OCI-LY1 (cell line): ENCODE measurements at regions not wholly inside any gene's neighbourhood (a gene's known extent, or its start where the extent isn't known, plus 50 kb on each side); places are given as distances from the start of the nearest gene placed in this dataset.

Experiments used
- EZH2 ChIP-seq: fragments of 200-600 bp; sonication (generic), shearing (Covaris generic); IDR thresholded peaks from 2 replicates; pipeline ENCODE4 v1.8.0; 2017; ENCODE audit warnings: borderline replicate concordance, mixed run types, mild to moderate bottlenecking, antibody characterized with exemption, low read length, moderate library complexity, mixed read lengths
- TF ChIP-seq, protein P1 (sequence below): fragments of 200-600 bp; sonication (generic), shearing (Covaris generic); IDR thresholded peaks from 2 replicates; pipeline ENCODE4 v1.5.1; 2017; ENCODE audit warnings: mild to moderate bottlenecking, antibody characterized with exemption, low read length, moderate library complexity, mixed read lengths

DNA sequence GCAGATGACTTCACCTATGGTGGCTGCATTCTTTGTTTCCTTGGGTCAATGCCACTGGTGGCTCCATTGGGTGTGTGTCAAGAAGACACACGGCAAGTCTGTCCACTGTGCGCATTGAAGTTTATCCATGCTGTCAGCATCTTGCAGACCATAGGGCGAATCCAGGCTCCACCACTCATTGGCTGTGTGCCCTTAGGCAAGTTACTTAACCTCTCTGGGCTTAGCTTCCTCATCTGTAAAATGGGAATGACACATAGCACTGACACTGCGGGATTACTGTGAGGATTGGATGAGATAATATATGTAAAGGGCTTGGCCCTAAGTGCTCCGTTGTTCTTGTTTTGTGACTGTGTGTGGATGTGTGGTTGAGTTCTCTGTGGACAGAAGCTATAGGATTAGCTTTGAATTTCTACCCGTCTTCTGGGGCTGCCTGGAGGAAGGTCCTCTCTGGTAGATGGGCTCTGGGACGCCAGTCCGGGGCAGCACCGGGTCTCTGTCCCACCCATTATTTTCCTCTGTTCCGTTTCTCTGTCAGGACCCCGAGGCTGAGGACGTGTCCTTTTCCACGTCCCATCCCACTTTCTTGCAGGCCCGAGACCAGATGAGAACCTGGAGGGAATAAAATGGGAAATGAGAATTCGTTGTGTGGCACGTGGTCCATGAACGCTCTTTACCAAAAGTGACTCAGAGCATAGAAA, 178.4 kb downstream of the IRF8 start:
- no peak for TF ChIP-seq EZH2
- TF ChIP-seq, protein P1, sequence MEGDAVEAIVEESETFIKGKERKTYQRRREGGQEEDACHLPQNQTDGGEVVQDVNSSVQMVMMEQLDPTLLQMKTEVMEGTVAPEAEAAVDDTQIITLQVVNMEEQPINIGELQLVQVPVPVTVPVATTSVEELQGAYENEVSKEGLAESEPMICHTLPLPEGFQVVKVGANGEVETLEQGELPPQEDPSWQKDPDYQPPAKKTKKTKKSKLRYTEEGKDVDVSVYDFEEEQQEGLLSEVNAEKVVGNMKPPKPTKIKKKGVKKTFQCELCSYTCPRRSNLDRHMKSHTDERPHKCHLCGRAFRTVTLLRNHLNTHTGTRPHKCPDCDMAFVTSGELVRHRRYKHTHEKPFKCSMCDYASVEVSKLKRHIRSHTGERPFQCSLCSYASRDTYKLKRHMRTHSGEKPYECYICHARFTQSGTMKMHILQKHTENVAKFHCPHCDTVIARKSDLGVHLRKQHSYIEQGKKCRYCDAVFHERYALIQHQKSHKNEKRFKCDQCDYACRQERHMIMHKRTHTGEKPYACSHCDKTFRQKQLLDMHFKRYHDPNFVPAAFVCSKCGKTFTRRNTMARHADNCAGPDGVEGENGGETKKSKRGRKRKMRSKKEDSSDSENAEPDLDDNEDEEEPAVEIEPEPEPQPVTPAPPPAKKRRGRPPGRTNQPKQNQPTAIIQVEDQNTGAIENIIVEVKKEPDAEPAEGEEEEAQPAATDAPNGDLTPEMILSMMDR, result no peak
